GM20000 (cell line): ENCODE measurements at regions not wholly inside any gene's neighbourhood (a gene's known extent, or its start where the extent isn't known, plus 50 kb on each side); places are given as distances from the start of the nearest gene placed in this dataset.

Experiments
- DNase-seq: peaks from one replicate; pipeline ENCODE4 v3.0.0; 2012; ENCODE audit warnings: low spot score
- TF ChIP-seq, protein P1 (sequence below): IDR thresholded peaks from 2 replicates; pipeline ENCODE4 v1.5.1; 2012; ENCODE audit warnings: mild to moderate bottlenecking, control low read depth; ENCODE audit errors: extremely low read depth, missing control alignments

DNA sequence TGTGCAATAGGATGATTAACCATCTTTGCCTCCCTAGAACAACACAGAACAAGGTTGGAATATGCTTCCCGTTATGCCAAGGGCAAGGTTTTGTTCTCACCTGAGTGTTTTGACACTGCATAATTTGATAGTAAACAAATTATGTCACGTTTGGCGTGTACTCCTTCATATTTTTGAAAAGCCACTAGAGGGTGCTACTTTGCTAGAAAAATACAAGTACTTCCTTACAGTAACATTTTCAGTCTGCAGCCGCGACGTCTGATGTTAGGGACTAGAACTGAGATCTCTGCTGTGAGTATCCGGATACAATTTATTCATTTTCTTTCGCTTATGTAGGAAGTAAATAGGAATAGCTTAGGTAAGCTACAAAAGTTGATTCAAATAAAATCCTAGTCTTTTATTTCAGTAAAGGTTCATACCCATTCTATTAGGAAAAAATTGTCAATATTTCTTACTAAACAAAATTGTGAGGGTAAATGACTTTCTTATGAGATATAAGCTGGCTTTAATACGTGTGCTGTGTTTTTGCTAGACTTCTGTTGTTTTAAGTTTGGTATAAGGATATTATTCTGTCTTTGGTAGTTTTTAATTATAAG lies 181.1 kb upstream of the WDFY3 start:
- TF ChIP-seq, protein P1, sequence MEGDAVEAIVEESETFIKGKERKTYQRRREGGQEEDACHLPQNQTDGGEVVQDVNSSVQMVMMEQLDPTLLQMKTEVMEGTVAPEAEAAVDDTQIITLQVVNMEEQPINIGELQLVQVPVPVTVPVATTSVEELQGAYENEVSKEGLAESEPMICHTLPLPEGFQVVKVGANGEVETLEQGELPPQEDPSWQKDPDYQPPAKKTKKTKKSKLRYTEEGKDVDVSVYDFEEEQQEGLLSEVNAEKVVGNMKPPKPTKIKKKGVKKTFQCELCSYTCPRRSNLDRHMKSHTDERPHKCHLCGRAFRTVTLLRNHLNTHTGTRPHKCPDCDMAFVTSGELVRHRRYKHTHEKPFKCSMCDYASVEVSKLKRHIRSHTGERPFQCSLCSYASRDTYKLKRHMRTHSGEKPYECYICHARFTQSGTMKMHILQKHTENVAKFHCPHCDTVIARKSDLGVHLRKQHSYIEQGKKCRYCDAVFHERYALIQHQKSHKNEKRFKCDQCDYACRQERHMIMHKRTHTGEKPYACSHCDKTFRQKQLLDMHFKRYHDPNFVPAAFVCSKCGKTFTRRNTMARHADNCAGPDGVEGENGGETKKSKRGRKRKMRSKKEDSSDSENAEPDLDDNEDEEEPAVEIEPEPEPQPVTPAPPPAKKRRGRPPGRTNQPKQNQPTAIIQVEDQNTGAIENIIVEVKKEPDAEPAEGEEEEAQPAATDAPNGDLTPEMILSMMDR = peak; percentile 26
- DNase-seq = peak; percentile 31

DNA sequence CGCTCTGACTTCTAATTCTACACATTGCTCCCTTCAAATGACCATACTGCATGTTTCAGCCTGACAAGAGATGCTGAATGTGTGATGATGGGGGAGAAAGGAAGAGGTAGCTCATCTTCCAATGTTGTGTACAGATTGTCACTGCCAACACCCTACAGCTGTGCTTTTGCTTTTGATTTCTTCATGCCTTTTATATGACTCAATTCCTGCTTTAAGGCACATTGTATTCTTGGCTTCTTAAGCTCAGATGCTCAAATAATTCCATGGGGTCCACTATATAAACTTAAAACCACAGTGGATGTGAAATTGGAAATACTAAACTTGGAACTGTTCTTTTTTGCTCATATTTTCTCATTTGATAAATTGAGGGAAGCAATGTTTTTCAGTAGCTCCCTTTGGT lies 183.2 kb upstream of the WDFY3 start:
- TF ChIP-seq, protein P1 = no peak
- DNase-seq = no peak

DNA sequence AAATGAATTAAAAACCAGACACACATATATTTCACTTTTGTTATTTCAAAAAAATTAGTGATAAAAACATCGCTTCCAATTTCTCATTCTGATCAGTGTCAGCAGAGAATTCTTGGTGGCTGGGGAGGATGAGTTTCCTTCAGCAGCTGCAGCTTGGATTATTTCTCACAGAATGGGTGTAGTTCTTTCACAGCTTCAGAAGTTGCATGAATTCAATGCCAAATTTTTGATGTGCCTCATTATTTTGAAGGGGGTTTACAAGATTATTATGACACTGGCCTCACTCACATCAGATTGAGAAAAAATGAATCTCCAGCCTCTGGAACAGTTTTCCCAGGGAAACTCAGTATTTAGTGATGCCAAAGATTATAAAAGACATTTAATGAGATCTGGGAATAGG lies 184.9 kb upstream of the WDFY3 start:
- DNase-seq = no peak
- TF ChIP-seq, protein P1 = no peak

DNA sequence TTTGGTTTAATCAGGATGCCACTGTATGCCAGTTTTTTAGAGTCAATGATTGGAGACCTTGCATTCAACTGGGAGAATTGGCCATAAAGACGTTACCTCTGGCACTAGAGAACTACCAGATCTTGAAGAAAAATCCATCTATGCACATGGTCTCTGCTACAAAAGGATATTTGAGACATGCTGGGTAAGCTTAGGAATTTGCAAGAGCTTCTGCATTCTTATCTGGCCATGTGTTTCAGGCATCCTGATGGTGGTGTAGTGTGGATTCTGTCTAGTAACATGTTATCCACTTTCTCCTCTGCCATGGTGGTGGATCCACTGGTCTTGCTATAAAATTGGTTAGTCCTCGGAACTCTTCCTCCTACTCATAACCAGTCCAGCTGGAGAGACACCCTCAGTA lies 185.3 kb upstream of the WDFY3 start:
- TF ChIP-seq, protein P1 = no peak
- no peak for DNase-seq

DNA sequence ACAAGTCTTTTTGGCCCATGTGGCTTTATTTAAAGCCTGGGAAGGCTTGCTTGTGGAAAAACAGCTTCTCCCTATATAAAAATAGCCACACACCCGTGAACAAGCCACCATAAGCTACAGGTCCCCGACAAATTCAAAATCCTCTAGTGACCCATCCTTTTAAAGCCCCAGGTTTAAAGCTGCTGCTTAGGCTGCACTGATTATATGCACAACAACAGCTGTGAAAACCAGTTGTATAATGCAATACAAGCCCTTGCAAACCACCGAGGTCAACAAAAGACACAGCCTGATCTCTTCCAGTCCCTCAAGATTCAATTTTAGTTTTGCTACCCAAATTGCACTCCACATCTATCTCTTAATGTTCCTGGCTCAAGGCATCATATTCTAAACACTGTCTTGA lies 186.0 kb upstream of the WDFY3 start:
- no peak for DNase-seq
- TF ChIP-seq, protein P1 = no peak

DNA sequence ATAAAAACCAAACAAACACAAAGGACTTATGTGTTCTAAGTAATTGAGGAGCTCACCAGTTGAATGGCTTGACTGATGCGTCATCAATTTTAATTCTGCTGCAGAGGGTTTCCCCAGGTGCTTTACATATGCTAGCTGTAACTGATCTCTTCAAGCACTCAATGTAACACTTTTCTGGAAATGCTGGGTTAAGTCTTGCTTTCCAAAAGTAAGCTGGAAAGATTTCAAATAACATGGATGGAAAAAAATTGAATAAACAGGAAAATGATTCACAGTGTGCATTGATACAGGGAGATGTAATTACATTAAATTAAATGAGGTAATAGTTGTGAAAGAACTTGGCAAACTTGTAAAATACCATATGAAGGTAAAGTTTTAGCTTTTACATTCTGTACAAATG lies 186.7 kb upstream of the WDFY3 start:
- DNase-seq = no peak
- TF ChIP-seq, protein P1 = no peak

DNA sequence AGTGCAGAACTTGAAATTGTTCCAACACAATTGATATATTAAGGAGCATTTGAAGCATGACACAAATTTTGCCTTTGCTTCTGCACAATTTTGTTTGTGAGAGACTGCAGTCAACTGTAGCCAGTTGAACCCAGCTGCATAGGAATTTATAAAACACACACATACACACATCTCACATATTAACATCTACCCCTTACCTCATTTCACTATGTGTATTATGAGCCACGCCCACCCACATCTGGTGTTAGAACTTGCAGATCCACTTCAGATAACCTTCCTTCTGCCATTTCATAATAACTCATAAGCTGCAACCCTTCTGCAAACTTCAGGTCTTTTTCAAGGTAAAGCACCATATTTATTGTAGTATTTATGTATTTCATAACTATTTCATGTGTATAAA lies 188.1 kb upstream of the WDFY3 start:
- no peak for DNase-seq
- TF ChIP-seq, protein P1 = no peak
